ENCODE measurements at regions not wholly inside any gene's neighbourhood (a gene's known extent, or its start where the extent isn't known, plus 50 kb on each side); places are given as distances from the start of the nearest gene placed in this dataset.

GRCh38 chr11:43619863-43620505, 60.6 kb upstream of the HSD17B12 start (continued):
- TF ChIP-seq ZNF462 (CRISPR knock-in tag; IDR thresholded peaks at IDR 0.05) (no peak), ZNF114 (CRISPR knock-in tag; IDR thresholded peaks at IDR 0.05) (no peak), ETS1 (IDR thresholded peaks at IDR 0.05) (no peak), EZH2 (IDR thresholded peaks at IDR 0.05; ENCODE audit: low read depth, unreplicated experiment) (no peak), NANOG (IDR thresholded peaks at IDR 0.05; ENCODE audit: borderline replicate concordance) (no peak)

GRCh38 chr11:43626798-43627197, 53.7 kb upstream of the HSD17B12 start:
- Histone ChIP-seq H3K27ac (ENCODE audit: low read depth) (no peak overlapping the region), H2AFZ (no peak overlapping the region), H3K79me2 (replicated peaks; ENCODE audit: insufficient read depth) (no peaks in the 10 kb centered on the region), H4K20me1 (replicated peaks; ENCODE audit: insufficient read depth) (no peaks in the 10 kb centered on the region), H3K4me1 (ENCODE audit: insufficient read depth) (no peaks in the 10 kb centered on the region), H3F3A (replicated peaks; ENCODE audit: low read depth) (no peaks in the 10 kb centered on the region), H3K4me3 (no peak overlapping the region), H3K36me3 (ENCODE audit: insufficient read depth) (no peaks in the 10 kb centered on the region), H3K4me2 (no peak overlapping the region), H3K9me2 (ENCODE audit: insufficient read depth) (no peaks in the 10 kb centered on the region), H3K27me3 (ENCODE audit: insufficient read depth) (peaks cover 9% of the 10 kb centered on the region; the same call in 1 of the 2 replicates)
- H3K27me3 Mint-ChIP-seq (ENCODE audit: insufficient read depth, low read depth, poor library complexity), result peaks cover 5% of the 10 kb centered on the region
- peaks cover 4% of the 10 kb centered on the region; the same call in 2 of the 3 replicates for H3K4me1 Mint-ChIP-seq
- H3K4me3 Mint-ChIP-seq, result no peak overlapping the region
- H3K36me3 Mint-ChIP-seq (ENCODE audit: low read depth), result no peaks in the 10 kb centered on the region
- H3K27ac Mint-ChIP-seq, result no peak overlapping the region
- DNase-seq (ENCODE audit: low spot score), result no peak
- H3K9me3 Mint-ChIP-seq, result no peaks in the 10 kb centered on the region
- no peak for ATAC-seq
- no peak for TF ChIP-seq ZNF462 (CRISPR knock-in tag; IDR thresholded peaks at IDR 0.05)
- no peak for TF ChIP-seq ZNF331 (CRISPR knock-in tag; IDR thresholded peaks at IDR 0.05; ENCODE audit: low read depth)
- no peak for TF ChIP-seq NANOG (IDR thresholded peaks at IDR 0.05; ENCODE audit: borderline replicate concordance)

Data from GM23338 (cell line).